MM.1S (cell line): ENCODE measurements at regions not wholly inside any gene's neighbourhood (a gene's known extent, or its start where the extent isn't known, plus 50 kb on each side); places are given as distances from the start of the nearest gene placed in this dataset.

ENCODE experiments used
- EZH2 ChIP-seq: fragments of 300-600 bp; sonication (generic); optimal IDR thresholded peaks from 2 replicates; pipeline ENCODE3; 2017; ENCODE audit warnings: low read depth, mild to moderate bottlenecking, antibody characterized with exemption, low read length, mixed read lengths
- EZH2phosphoT487 ChIP-seq: fragments of 300-600 bp; sonication (generic); IDR thresholded peaks from 2 replicates; pipeline ENCODE4 v1.6.1; 2018; ENCODE audit warnings: antibody characterized with exemption, low read length
- TF ChIP-seq, protein P1 (sequence below): fragments of 300-600 bp; sonication (generic); IDR thresholded peaks from 2 replicates; pipeline ENCODE4 v1.5.1; 2016; ENCODE audit warnings: antibody characterized with exemption, low read length, mixed read lengths

DNA sequence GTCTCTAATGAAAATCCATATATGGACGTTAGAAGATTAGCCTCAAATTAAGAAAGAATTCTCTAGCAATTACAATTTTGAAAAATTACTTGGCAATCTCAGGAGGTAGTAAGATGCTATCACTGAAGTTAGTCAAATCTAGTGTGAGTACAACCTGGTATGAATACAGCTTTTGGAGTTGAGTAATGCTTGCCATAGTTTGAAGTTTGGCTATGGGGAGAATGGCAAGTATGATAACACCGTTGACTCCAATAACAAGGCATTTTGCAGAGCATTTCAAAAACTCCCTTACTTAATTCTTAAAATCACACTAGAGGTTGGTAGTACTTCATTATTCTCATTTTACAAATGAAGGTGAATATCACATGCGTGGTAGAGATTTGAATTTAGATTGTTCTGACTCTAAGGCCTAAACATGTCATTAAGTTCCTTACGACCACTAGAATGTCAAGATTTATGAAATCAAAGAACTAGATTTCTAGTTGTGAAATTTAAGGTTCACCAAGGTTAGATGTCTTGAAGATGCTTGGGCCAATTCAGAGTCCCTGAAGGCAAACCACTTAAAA lies 355.4 kb downstream of the ETS1 start:
- TF ChIP-seq, protein P1, sequence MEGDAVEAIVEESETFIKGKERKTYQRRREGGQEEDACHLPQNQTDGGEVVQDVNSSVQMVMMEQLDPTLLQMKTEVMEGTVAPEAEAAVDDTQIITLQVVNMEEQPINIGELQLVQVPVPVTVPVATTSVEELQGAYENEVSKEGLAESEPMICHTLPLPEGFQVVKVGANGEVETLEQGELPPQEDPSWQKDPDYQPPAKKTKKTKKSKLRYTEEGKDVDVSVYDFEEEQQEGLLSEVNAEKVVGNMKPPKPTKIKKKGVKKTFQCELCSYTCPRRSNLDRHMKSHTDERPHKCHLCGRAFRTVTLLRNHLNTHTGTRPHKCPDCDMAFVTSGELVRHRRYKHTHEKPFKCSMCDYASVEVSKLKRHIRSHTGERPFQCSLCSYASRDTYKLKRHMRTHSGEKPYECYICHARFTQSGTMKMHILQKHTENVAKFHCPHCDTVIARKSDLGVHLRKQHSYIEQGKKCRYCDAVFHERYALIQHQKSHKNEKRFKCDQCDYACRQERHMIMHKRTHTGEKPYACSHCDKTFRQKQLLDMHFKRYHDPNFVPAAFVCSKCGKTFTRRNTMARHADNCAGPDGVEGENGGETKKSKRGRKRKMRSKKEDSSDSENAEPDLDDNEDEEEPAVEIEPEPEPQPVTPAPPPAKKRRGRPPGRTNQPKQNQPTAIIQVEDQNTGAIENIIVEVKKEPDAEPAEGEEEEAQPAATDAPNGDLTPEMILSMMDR, result no peak
- TF ChIP-seq EZH2 (no peak), EZH2phosphoT487 (no peak)
